NB4 (cell line): ENCODE measurements at regions not wholly inside any gene's neighbourhood (a gene's known extent, or its start where the extent isn't known, plus 50 kb on each side); places are given as distances from the start of the nearest gene placed in this dataset.

Experiments used
- POLR2A ChIP-seq: IDR thresholded peaks from 2 replicates; pipeline ENCODE4 v1.6.1; 2011; ENCODE audit warnings: mild to moderate bottlenecking; ENCODE audit not compliant: insufficient read length; ENCODE audit errors: extremely low read depth
- TF ChIP-seq, protein P1 (sequence below): IDR thresholded peaks from one replicate; pipeline ENCODE4 v1.5.1; 2012; ENCODE audit warnings: low read depth, low read length

DNA sequence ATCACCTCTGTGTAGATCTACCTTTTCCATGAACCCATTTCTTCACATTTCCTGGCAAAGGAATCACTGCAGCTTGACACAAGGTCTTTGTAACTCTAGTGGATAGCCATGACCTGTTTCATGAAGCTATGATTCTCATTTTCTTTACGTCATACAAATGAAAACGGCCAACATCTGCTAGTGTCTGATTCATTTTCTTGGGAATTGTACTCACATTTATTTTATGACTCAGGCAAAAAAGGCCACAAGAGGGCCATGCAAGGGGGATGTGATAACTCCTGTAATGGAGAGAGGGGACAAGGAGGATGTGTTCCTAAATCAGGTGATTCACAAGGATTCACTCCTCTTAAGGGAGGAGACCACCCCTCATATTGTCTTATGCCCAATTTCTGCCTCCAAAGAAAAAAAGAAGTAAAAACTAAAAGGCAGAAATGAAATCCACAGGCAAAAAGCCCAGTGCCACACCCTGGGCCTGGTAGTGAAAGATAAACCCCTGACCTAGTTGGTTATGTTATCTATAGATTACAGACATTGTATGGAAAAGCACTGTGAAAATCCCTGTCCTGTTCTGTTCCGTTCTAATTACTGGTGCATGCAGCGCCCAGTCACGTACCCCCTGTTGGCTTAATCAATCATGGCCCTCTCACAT lies 249.9 kb downstream of the IPMK start:
- TF ChIP-seq, protein P1, sequence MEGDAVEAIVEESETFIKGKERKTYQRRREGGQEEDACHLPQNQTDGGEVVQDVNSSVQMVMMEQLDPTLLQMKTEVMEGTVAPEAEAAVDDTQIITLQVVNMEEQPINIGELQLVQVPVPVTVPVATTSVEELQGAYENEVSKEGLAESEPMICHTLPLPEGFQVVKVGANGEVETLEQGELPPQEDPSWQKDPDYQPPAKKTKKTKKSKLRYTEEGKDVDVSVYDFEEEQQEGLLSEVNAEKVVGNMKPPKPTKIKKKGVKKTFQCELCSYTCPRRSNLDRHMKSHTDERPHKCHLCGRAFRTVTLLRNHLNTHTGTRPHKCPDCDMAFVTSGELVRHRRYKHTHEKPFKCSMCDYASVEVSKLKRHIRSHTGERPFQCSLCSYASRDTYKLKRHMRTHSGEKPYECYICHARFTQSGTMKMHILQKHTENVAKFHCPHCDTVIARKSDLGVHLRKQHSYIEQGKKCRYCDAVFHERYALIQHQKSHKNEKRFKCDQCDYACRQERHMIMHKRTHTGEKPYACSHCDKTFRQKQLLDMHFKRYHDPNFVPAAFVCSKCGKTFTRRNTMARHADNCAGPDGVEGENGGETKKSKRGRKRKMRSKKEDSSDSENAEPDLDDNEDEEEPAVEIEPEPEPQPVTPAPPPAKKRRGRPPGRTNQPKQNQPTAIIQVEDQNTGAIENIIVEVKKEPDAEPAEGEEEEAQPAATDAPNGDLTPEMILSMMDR, result no peak
- TF ChIP-seq POLR2A, result no peak
